Osteoblast (primary cell): ENCODE measurements at regions not wholly inside any gene's neighbourhood (a gene's known extent, or its start where the extent isn't known, plus 50 kb on each side); places are given as distances from the start of the nearest gene placed in this dataset.

Source experiments
- DNase-seq: peaks from one replicate; pipeline ENCODE4 v3.0.0; 2011; ENCODE audit warnings: low spot score, mixed read lengths; ENCODE audit not compliant: insufficient read length; ENCODE audit errors: missing footprints
- H2AFZ ChIP-seq: 2 replicates; pipeline ENCODE4 v1.6.0; 2011; ENCODE audit warnings: mild to moderate bottlenecking, low read length
- H3K27ac ChIP-seq: 2 replicates; pipeline ENCODE4 v1.5.1; 2011; ENCODE audit warnings: mild to moderate bottlenecking, low read depth, low read length, moderate library complexity
- H3K27me3 ChIP-seq: 2 replicates; pipeline ENCODE4 v1.6.0; 2012; ENCODE audit warnings: mild to moderate bottlenecking, control low read depth, inconsistent platforms, low read length, moderate library complexity; ENCODE audit not compliant: insufficient read depth
- H3K36me3 ChIP-seq: 2 replicates; pipeline ENCODE4 v1.5.1; 2011; ENCODE audit warnings: mild to moderate bottlenecking, low read length, control low read depth, moderate library complexity; ENCODE audit not compliant: insufficient read depth
- H3K4me1 ChIP-seq: 2 replicates; pipeline ENCODE4 v1.5.1; 2011; ENCODE audit warnings: mild to moderate bottlenecking, low read length, control low read depth, moderate library complexity; ENCODE audit not compliant: insufficient read depth
- H3K4me2 ChIP-seq: 2 replicates; pipeline ENCODE4 v1.6.0; 2011; ENCODE audit warnings: mild to moderate bottlenecking, low read length; ENCODE audit not compliant: insufficient read depth
- H3K4me3 ChIP-seq: fragments of 200-600 bp; sonication (generic); 3 replicates; pipeline ENCODE4 v1.5.1; 2012; ENCODE audit warnings: mild to moderate bottlenecking, low read length, inconsistent platforms; ENCODE audit not compliant: insufficient read depth
- H3K79me2 ChIP-seq: 2 replicates; pipeline ENCODE4 v1.6.0; 2012; ENCODE audit warnings: mild to moderate bottlenecking, low read length, control low read depth, inconsistent platforms; ENCODE audit not compliant: insufficient read depth
- H3K9me3 ChIP-seq: 2 replicates; pipeline ENCODE4 v1.5.1; 2011; ENCODE audit warnings: low read depth, low read length, control low read depth
- H4K20me1 ChIP-seq: 2 replicates; pipeline ENCODE4 v1.6.0; 2012; ENCODE audit warnings: mild to moderate bottlenecking, low read length, control low read depth; ENCODE audit not compliant: insufficient read depth
- TF ChIP-seq, protein P1 (sequence below): IDR thresholded peaks from 2 replicates; pipeline ENCODE4 v1.5.1; 2011; ENCODE audit warnings: mild to moderate bottlenecking, low read depth, low read length, moderate library complexity; ENCODE audit errors: extremely low read depth

DNA sequence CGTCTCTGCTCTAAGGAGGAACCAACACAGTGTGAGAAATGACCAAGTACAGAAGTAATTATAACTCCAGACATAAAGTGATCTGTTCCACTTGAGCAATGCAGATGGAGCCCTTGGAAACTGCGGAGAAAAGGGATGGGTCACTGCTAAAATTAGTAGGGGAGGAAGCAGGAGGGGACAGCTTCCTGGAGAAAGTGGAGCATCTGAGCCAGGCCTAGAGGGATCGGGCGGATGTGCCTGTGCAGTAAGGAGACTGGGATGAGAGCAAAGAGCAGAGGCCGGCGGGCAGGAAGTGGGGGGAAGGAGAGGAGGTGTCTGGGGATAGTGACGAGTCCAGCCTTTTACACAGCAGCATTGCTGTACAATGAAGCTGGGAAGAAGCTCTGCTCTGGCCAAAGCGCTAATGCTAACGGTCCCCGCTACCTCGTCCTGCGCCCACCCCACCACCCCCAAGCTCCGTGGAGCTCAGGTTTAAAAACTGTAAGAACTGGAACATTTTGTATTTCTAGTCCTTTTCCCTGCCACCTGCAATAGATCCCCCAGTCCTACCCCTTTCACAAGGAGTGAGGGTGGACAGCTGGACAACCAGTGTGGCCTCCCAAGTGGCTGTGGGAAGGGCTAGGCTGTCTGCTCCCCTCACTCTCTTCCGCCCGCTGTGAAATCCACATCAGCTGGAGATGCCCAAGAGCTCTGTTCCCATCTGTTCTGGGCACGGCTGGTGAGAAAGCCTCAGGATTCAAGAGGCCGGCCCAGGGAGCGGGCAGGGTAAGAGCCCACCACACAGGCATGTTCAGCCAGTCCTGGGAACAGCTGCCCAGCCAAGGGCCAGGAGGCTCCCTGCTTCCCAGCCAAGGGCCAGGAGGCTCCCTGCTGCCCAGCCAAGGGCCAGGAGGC, 53.0 kb upstream of the HES1 start:
- Histone ChIP-seq H3K79me2 (no peaks in the 10 kb centered on the region), H3K9me3 (no peaks in the 10 kb centered on the region), H3K4me1 (peaks cover 10% of the 10 kb centered on the region), H3K4me2 (no peak overlapping the region), H2AFZ (peak overlapping the region; percentile 84), H3K4me3 (no peak overlapping the region), H3K36me3 (no peaks in the 10 kb centered on the region), H3K27ac (no peak overlapping the region), H3K27me3 (peaks cover 10% of the 10 kb centered on the region), H4K20me1 (no peaks in the 10 kb centered on the region)
- peak; percentile 90 for DNase-seq
- TF ChIP-seq, protein P1, sequence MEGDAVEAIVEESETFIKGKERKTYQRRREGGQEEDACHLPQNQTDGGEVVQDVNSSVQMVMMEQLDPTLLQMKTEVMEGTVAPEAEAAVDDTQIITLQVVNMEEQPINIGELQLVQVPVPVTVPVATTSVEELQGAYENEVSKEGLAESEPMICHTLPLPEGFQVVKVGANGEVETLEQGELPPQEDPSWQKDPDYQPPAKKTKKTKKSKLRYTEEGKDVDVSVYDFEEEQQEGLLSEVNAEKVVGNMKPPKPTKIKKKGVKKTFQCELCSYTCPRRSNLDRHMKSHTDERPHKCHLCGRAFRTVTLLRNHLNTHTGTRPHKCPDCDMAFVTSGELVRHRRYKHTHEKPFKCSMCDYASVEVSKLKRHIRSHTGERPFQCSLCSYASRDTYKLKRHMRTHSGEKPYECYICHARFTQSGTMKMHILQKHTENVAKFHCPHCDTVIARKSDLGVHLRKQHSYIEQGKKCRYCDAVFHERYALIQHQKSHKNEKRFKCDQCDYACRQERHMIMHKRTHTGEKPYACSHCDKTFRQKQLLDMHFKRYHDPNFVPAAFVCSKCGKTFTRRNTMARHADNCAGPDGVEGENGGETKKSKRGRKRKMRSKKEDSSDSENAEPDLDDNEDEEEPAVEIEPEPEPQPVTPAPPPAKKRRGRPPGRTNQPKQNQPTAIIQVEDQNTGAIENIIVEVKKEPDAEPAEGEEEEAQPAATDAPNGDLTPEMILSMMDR = no peak

DNA sequence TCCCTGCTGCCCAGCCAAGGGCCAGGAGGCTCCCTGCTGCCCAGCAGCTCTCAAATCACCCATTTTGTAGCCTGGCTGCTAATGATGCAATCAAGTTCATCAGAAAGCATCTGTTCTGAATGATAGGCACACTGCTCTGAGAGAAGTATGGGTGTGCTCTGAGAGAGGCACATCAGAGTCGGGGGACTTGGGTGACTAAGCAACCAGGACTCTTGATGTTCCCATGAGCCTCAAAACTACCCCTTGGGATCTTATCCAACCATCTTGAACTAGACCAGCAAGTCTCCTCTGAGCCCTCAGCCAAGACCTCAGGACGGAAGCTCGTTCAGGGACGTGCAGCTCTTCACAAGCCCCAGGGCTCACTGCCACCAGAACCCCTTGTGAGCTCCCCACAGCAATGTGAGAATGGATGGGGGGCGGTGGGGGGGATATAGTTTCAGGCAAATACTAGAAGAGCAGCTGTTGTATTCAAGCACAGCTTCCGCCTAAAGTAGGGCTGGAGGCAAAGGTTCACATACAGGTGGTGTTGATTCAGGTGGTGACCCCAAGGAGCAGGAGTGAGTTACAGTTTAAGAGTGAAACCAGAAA, 52.2 kb upstream of the HES1 start:
- H2AFZ ChIP-seq = no peak overlapping the region
- no peak overlapping the region for H3K27ac ChIP-seq
- DNase-seq = no peak
- no peaks in the 10 kb centered on the region for H4K20me1 ChIP-seq
- H3K4me1 ChIP-seq = peaks cover 14% of the 10 kb centered on the region
- no peaks in the 10 kb centered on the region for H3K36me3 ChIP-seq
- H3K27me3 ChIP-seq = peaks cover 6% of the 10 kb centered on the region
- TF ChIP-seq, protein P1 = no peak
- H3K4me3 ChIP-seq = no peak overlapping the region
- H3K79me2 ChIP-seq = no peaks in the 10 kb centered on the region
- no peak overlapping the region for H3K4me2 ChIP-seq
- no peaks in the 10 kb centered on the region for H3K9me3 ChIP-seq

DNA sequence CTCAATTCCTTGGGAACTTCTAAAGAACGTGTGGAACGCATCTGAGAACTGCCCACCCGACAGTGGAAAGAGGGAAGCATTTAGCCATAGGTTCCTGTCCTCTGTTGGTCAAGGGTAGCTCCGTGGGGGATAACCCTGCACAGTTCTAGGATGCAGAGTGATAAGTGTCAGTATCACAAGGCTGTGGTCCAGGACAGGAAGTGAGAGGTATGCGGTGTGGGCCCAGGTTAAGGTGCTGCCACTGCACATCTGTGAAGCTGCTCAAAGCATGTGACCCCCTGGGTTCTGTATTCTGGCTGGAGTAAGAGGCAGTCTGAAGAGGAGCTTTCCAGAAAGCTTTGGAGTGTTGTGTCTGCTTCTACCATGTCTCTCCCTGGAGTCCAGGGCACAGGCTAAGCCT, 51.7 kb upstream of the HES1 start:
- H2AFZ ChIP-seq = no peak overlapping the region
- H3K4me2 ChIP-seq = no peak overlapping the region
- no peak overlapping the region for H3K27ac ChIP-seq
- H3K4me3 ChIP-seq = no peak overlapping the region
- TF ChIP-seq, protein P1 = no peak
- no peaks in the 10 kb centered on the region for H3K36me3 ChIP-seq
- DNase-seq = no peak
- peaks cover 19% of the 10 kb centered on the region for H3K4me1 ChIP-seq
- no peaks in the 10 kb centered on the region for H3K79me2 ChIP-seq
- no peaks in the 10 kb centered on the region for H3K9me3 ChIP-seq
- H3K27me3 ChIP-seq = peaks cover 5% of the 10 kb centered on the region
- no peaks in the 10 kb centered on the region for H4K20me1 ChIP-seq
